Gastrocnemius medialis (tissue), 4 donors: ENCODE measurements at regions not wholly inside any gene's neighbourhood (a gene's known extent, or its start where the extent isn't known, plus 50 kb on each side); places are given as distances from the start of the nearest gene placed in this dataset.

Experiments used
- POLR2A ChIP-seq, 2 donors: fragments of 450-650 bp; IDR thresholded peaks; one replicate each; pipeline ENCODE4 v1.6.1; 2017; ENCODE audit warnings: antibody characterized with exemption in 2 of 2, mild to moderate bottlenecking in 2 of 2, moderate library complexity in 2 of 2
- TF ChIP-seq, protein P1 (sequence below), 5 experiments: fragments of 450-650 bp in 3 of 5; fragments of 200-600 bp in 2 of 5; sonication (generic) in 2 of 5; IDR thresholded peaks in 4 of 5; conservative IDR thresholded peaks in 1 of 5; 1 replicate in 4 of 5; 2 replicates in 1 of 5; pipeline ENCODE4 v1.5.1; 2016 to 2019; ENCODE audit warnings: antibody characterized with exemption in 5 of 5, mild to moderate bottlenecking in 3 of 5, moderate library complexity in 3 of 5

DNA sequence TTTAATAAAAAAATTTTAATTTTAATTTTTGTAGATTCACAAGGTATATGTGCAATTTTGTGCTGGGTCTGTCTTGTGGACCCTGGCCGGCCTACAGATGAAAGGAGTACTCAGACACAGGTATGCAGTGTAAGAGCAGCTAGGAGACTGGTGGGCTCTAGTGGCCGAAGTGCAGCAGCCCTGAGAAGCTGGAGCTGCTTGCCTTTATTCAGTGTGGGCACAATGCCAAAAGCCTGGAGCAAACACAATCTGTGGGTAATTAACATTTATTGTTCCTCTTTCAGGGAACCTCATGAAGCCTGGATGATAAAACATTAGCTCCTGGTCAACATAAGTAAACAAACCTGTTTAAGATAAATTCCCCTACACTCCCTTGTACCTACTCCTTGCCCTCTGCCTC lies 135.7 kb upstream of the SEL1L start:
- TF ChIP-seq, protein P1, sequence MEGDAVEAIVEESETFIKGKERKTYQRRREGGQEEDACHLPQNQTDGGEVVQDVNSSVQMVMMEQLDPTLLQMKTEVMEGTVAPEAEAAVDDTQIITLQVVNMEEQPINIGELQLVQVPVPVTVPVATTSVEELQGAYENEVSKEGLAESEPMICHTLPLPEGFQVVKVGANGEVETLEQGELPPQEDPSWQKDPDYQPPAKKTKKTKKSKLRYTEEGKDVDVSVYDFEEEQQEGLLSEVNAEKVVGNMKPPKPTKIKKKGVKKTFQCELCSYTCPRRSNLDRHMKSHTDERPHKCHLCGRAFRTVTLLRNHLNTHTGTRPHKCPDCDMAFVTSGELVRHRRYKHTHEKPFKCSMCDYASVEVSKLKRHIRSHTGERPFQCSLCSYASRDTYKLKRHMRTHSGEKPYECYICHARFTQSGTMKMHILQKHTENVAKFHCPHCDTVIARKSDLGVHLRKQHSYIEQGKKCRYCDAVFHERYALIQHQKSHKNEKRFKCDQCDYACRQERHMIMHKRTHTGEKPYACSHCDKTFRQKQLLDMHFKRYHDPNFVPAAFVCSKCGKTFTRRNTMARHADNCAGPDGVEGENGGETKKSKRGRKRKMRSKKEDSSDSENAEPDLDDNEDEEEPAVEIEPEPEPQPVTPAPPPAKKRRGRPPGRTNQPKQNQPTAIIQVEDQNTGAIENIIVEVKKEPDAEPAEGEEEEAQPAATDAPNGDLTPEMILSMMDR (IDR thresholded peaks at IDR 0.05 in 4 of 5, conservative IDR thresholded peaks at IDR 0.05 in 1 of 5) = no peak
- TF ChIP-seq POLR2A (IDR thresholded peaks at IDR 0.05) = no peak
